AG09319 (cell line): ENCODE measurements at regions not wholly inside any gene's neighbourhood (a gene's known extent, or its start where the extent isn't known, plus 50 kb on each side); places are given as distances from the start of the nearest gene placed in this dataset.

ENCODE experiments used
- DNase-seq: peaks from one replicate; pipeline ENCODE4 v3.0.0-alpha.2; 2010; ENCODE audit warnings: low read depth; ENCODE audit errors: extremely low read depth
- CTCF ChIP-seq: IDR thresholded peaks from 2 replicates; pipeline ENCODE4 v1.5.1; 2011; ENCODE audit warnings: low read depth, mild to moderate bottlenecking, inconsistent platforms, low read length, moderate library complexity

GRCh38 chr18:39500306-39500705, 1934.7 kb upstream of the CELF4 start:
- no peak for TF ChIP-seq CTCF
- no peak for DNase-seq

GRCh38 chr18:39497821-39498220, 1932.2 kb upstream of the CELF4 start:
- no peak for DNase-seq

GRCh38 chr18:39496986-39497385, 1931.4 kb upstream of the CELF4 start:
- no peak for DNase-seq
- TF ChIP-seq CTCF, result no peak

More at GRCh38 chr18:39497821-39498220, 1932.2 kb upstream of the CELF4 start:
- TF ChIP-seq CTCF, result no peak

- no peak for DNase-seq
- no peak for TF ChIP-seq CTCF
Observed at GRCh38 chr18:39494211-39494896, 1928.8 kb upstream of the CELF4 start.

- no peak for TF ChIP-seq CTCF
- no peak for DNase-seq
Observed at GRCh38 chr18:39491408-39491807, 1925.8 kb upstream of the CELF4 start.

- no peak for TF ChIP-seq CTCF
Observed at GRCh38 chr18:39489431-39489830, 1923.8 kb upstream of the CELF4 start.

GRCh38 chr18:39487932-39488331, 1922.3 kb upstream of the CELF4 start:
- TF ChIP-seq CTCF, result no peak
- no peak for DNase-seq

More at GRCh38 chr18:39489431-39489830, 1923.8 kb upstream of the CELF4 start:
- no peak for DNase-seq
